ENCODE measurements at regions not wholly inside any gene's neighbourhood (a gene's known extent, or its start where the extent isn't known, plus 50 kb on each side); places are given as distances from the start of the nearest gene placed in this dataset.

DNA sequence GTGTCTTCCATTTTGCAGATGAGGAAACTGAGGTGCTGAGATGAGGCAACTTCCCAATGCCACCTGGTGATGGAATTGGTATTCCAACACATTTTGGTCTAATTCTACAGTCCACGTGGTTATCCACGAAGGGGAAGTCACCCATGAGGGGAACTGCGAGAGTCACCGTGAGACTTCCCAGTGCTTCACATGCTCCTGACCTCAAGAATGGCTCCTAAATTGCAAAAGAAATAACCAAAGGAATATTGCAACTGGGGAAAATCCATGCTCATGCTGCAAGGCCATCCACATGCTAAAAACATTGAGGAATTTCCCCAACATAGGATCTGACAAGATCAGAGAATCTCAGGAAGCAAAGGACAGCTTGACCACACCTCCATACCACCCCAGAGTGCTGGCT, 153.9 kb downstream of the HS3ST3B1 start:
- no peaks in the 10 kb centered on the region for H3K9me3 ChIP-seq
- intact Hi-C loops (cut with DNase I) = no loop called here
- H3K36me3 ChIP-seq = no peaks in the 10 kb centered on the region
- H3K27ac ChIP-seq = no peak overlapping the region
- no peak overlapping the region for H3K9ac ChIP-seq (ENCODE audit: low read depth in 2 of 2, low read length in 2 of 2)
- no peaks in the 10 kb centered on the region for H3K27me3 ChIP-seq
- H3K4me1 ChIP-seq = no peaks in the 10 kb centered on the region
- DNase-seq = no peak
- H3K4me3 ChIP-seq = no peak overlapping the region
- TF ChIP-seq CTCF (IDR thresholded peaks at IDR 0.05) = no peak

DNA sequence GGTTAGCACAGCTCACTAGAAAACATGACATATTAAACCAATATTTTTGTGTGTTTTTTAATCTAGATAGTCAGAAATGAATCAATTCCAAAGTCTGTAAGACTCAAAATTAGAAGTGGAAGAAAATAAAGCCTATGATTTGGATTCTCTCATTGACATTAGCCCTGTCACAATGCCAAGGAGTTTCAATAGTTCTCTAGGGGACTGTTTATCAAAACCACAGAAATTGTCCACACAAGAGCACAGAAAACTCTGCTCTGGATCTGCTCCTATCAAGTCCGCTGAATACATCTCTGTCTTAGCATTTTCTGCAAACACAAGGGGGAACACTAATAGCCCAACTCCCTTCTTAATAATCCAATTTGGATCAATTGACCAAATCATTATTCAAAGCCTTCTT, 152.0 kb downstream of the HS3ST3B1 start:
- Histone ChIP-seq H3K9me3 (no peaks in the 10 kb centered on the region), H3K9ac (ENCODE audit: low read depth in 2 of 2, low read length in 2 of 2) (no peak overlapping the region), H3K4me1 (no peaks in the 10 kb centered on the region), H3K27me3 (no peaks in the 10 kb centered on the region), H3K4me3 (no peak overlapping the region), H3K36me3 (no peaks in the 10 kb centered on the region), H3K27ac (no peak overlapping the region)
- TF ChIP-seq CTCF (IDR thresholded peaks at IDR 0.05) = no peak
- no peak for DNase-seq
- intact Hi-C loops (cut with DNase I) = no loop called here

GRCh38 chr17:14451729-14452191, 150.9 kb downstream of the HS3ST3B1 start:
- Histone ChIP-seq H3K27me3 (no peaks in the 10 kb centered on the region), H3K4me3 (no peak overlapping the region), H3K9me3 (no peaks in the 10 kb centered on the region), H3K36me3 (no peaks in the 10 kb centered on the region), H3K27ac (no peak overlapping the region), H3K9ac (ENCODE audit: low read depth in 2 of 2, low read length in 2 of 2) (no peak overlapping the region), H3K4me1 (no peaks in the 10 kb centered on the region)
- no peak for TF ChIP-seq CTCF (IDR thresholded peaks at IDR 0.05)
- intact Hi-C loops (cut with DNase I) = no loop called here
- no peak for DNase-seq

- H3K27me3 ChIP-seq = no peaks in the 10 kb centered on the region
- intact Hi-C loops (cut with DNase I) = no loop called here
- DNase-seq = no peak
These were observed 147.9 kb downstream of the HS3ST3B1 start for GRCh38 chr17:14448818-14449217.

DNA sequence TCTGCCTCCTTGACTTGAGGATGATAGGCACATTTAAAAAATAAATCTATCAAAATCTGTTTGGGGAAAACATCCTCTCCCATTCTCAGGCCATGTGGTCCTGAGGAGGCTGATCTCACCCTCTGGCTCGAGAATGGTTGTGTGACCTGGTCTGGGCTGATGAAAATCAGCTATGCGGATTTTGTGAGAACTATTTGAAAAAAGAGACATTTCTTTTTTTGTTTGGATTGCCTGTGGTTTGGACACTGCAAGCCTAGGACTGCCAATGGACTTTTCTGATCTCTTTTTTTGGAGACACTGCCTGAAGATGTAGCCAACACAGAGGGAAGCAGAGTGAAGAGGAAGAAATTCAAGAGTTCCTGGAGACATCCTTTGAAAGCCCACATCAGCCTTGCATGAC, 145.9 kb downstream of the HS3ST3B1 start:
- no peak for DNase-seq
- H3K27me3 ChIP-seq = no peaks in the 10 kb centered on the region
- no peak for TF ChIP-seq CTCF (IDR thresholded peaks at IDR 0.05)

More at GRCh38 chr17:14448818-14449217, 147.9 kb downstream of the HS3ST3B1 start:
- Histone ChIP-seq H3K9ac (ENCODE audit: low read depth in 2 of 2, low read length in 2 of 2) (no peak overlapping the region), H3K4me1 (no peaks in the 10 kb centered on the region), H3K27ac (no peak overlapping the region), H3K9me3 (no peaks in the 10 kb centered on the region), H3K36me3 (no peaks in the 10 kb centered on the region), H3K4me3 (no peak overlapping the region)
- no peak for TF ChIP-seq CTCF (IDR thresholded peaks at IDR 0.05)

DNA sequence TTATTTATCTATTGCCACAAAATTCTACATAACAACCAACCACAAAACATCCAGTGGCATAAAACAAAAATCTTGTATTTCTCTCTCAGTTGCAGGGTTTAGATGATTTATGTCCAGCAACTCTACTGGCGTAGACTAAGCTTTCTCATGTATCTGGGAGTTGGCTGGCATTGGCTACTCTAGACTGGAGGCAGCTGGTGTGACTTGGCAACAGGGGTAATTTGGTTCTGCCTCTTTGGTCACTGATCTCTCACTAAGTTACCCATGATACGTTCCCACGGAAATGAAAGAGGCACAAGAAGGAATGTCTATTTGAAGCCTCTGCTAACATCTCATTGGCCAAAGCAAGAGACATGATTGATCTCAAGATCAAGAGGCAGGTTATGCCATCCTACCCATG, 144.0 kb downstream of the HS3ST3B1 start:
- no peak for TF ChIP-seq CTCF (IDR thresholded peaks at IDR 0.05)
- H3K4me1 ChIP-seq = no peaks in the 10 kb centered on the region
- H3K36me3 ChIP-seq = no peaks in the 10 kb centered on the region
- no peak overlapping the region for H3K27ac ChIP-seq
- H3K9ac ChIP-seq (ENCODE audit: low read depth in 2 of 2, low read length in 2 of 2) = no peak overlapping the region
- no peaks in the 10 kb centered on the region for H3K27me3 ChIP-seq
- intact Hi-C loops (cut with DNase I) = no loop called here
- DNase-seq = no peak
- H3K9me3 ChIP-seq = no peaks in the 10 kb centered on the region
- no peak overlapping the region for H3K4me3 ChIP-seq

More for the DNA sequence above, 145.9 kb downstream of the HS3ST3B1 start:
- H3K27ac ChIP-seq = no peak overlapping the region
- H3K4me1 ChIP-seq = no peaks in the 10 kb centered on the region
- H3K36me3 ChIP-seq = no peaks in the 10 kb centered on the region
- intact Hi-C loops (cut with DNase I) = no loop called here
- no peaks in the 10 kb centered on the region for H3K9me3 ChIP-seq
- no peak overlapping the region for H3K9ac ChIP-seq (ENCODE audit: low read depth in 2 of 2, low read length in 2 of 2)
- no peak overlapping the region for H3K4me3 ChIP-seq

Measured in colonic mucosa (tissue), 4 donors.